GM19397 (cell line): ENCODE measurements at regions not wholly inside any gene's neighbourhood (a gene's known extent, or its start where the extent isn't known, plus 50 kb on each side); places are given as distances from the start of the nearest gene placed in this dataset.

Experiments
- ATAC-seq: cut with Tn5 transposase; IDR thresholded peaks from one replicate; pipeline ENCODE4 v1.9.1; 2021; ENCODE audit warnings: mild to moderate bottlenecking, moderate library complexity; ENCODE audit not compliant: unreplicated experiment

GRCh38 chr1:106608841-106609240 is 447.6 kb upstream of the PRMT6 start:
- no peak for ATAC-seq

GRCh38 chr1:106613068-106613467 is 443.4 kb upstream of the PRMT6 start:
- ATAC-seq: no peak

- ATAC-seq: no peak
Observed at GRCh38 chr1:106613861-106614260, 442.6 kb upstream of the PRMT6 start.

- ATAC-seq: no peak
Observed at GRCh38 chr1:106615473-106615872, 441.0 kb upstream of the PRMT6 start.

GRCh38 chr1:106619080-106619826 is 437.2 kb upstream of the PRMT6 start:
- no peak for ATAC-seq

- no peak for ATAC-seq
Observed at GRCh38 chr1:106619827-106620134, 436.7 kb upstream of the PRMT6 start.

- ATAC-seq: no peak
Observed at GRCh38 chr1:106620521-106620954, 435.9 kb upstream of the PRMT6 start.

- no peak for ATAC-seq
Observed at GRCh38 chr1:106621853-106622252, 434.6 kb upstream of the PRMT6 start.

- no peak for ATAC-seq
Observed at GRCh38 chr1:106637566-106637965, 418.9 kb upstream of the PRMT6 start.

GRCh38 chr1:106646261-106646784 is 410.2 kb upstream of the PRMT6 start:
- no peak for ATAC-seq

- ATAC-seq: no peak
Observed at GRCh38 chr1:106646816-106647215, 409.7 kb upstream of the PRMT6 start.

GRCh38 chr1:106651028-106651762 is 405.3 kb upstream of the PRMT6 start:
- no peak for ATAC-seq

GRCh38 chr1:106659490-106660244 is 396.8 kb upstream of the PRMT6 start:
- ATAC-seq: no peak

- no peak for ATAC-seq
Observed at GRCh38 chr1:106675558-106675957, 380.9 kb upstream of the PRMT6 start.

GRCh38 chr1:106676021-106676420 is 380.5 kb upstream of the PRMT6 start:
- ATAC-seq: no peak

- ATAC-seq: no peak
Observed at GRCh38 chr1:106677181-106677580, 379.3 kb upstream of the PRMT6 start.

- no peak for ATAC-seq
Observed at GRCh38 chr1:106677721-106678120, 378.8 kb upstream of the PRMT6 start.

- no peak for ATAC-seq
Observed at GRCh38 chr1:106678279-106679050, 378.0 kb upstream of the PRMT6 start.

- ATAC-seq: no peak
Observed at GRCh38 chr1:106680216-106680615, 376.3 kb upstream of the PRMT6 start.

GRCh38 chr1:106680776-106681344 is 375.6 kb upstream of the PRMT6 start:
- no peak for ATAC-seq
